ENCODE measurements at regions not wholly inside any gene's neighbourhood (a gene's known extent, or its start where the extent isn't known, plus 50 kb on each side); places are given as distances from the start of the nearest gene placed in this dataset.

GRCh38 chr14:26925876-26926584, 328.2 kb upstream of the NOVA1 start:
- no peak for TF ChIP-seq USF2 (IDR thresholded peaks at IDR 0.05; ENCODE audit: low read depth, low read length)
- no peak for TF ChIP-seq POLR2A (IDR thresholded peaks at IDR 0.05; ENCODE audit: low read depth, low read length)
- no peak for TF ChIP-seq MAZ (IDR thresholded peaks at IDR 0.05; ENCODE audit: borderline replicate concordance, low read depth, low read length)
- TF ChIP-seq CTCF (conservative IDR thresholded peaks at IDR 0.05; ENCODE audit: low read depth, low read length) = no peak
- TF ChIP-seq SMC3 (IDR thresholded peaks at IDR 0.05; ENCODE audit: low read depth, low read length) = no peak
- TF ChIP-seq NFE2L2 (IDR thresholded peaks at IDR 0.05; ENCODE audit: low read depth, low read length) = no peak
- no peak for TF ChIP-seq FOS (IDR thresholded peaks at IDR 0.05; ENCODE audit: low read depth, low read length)

Data from IMR-90 (cell line).